Psoas muscle (tissue), 7 donors: ENCODE measurements at regions not wholly inside any gene's neighbourhood (a gene's known extent, or its start where the extent isn't known, plus 50 kb on each side); places are given as distances from the start of the nearest gene placed in this dataset.

Experiments
- ATAC-seq, 4 donors: fragments of 200-7000 bp; cut with Tn5 transposase; one replicate each; pipeline ENCODE4 v1.9.1; 2020; ENCODE audit warnings: moderate library complexity in 3 of 4, mild to moderate bottlenecking in 2 of 4
- DNase-seq, 2 donors: peaks; one replicate each; pipeline ENCODE4 v3.0.0-alpha.2; 2020
- H3K27ac ChIP-seq: fragments of 200-600 bp; one replicate; pipeline ENCODE4 v1.8.0; 2022
- H3K27me3 ChIP-seq, 3 donors: fragments of 200-600 bp in 1 of 3; one replicate each; pipeline versions ENCODE4 v1.6.1 to v1.8.0; 2013 to 2022; ENCODE audit warnings: low read length in 2 of 3, mild to moderate bottlenecking in 2 of 3, moderate library complexity in 1 of 3; ENCODE audit not compliant: insufficient read depth in 3 of 3
- H3K36me3 ChIP-seq, 2 donors: fragments of 200-600 bp in 1 of 2; one replicate each; pipeline versions ENCODE4 v1.6.1 to v1.8.0; 2013 to 2022; ENCODE audit warnings: low read depth in 1 of 2, mild to moderate bottlenecking in 1 of 2, moderate library complexity in 1 of 2; ENCODE audit not compliant: insufficient read depth in 1 of 2
- H3K4me1 ChIP-seq: fragments of 200-600 bp; one replicate; pipeline ENCODE4 v1.8.0; 2022
- H3K4me3 ChIP-seq: fragments of 200-600 bp; one replicate; pipeline ENCODE4 v1.8.0; 2022; ENCODE audit warnings: mild to moderate bottlenecking
- H3K9me3 ChIP-seq: fragments of 200-600 bp; one replicate; pipeline ENCODE4 v1.8.0; 2022
- CTCF ChIP-seq: fragments of 200-600 bp; IDR thresholded peaks from one replicate; pipeline ENCODE4 v1.8.0; 2022; ENCODE audit warnings: antibody characterized with exemption
- WGBS, 3 donors: extraction: QIAGEN DNeasy Blood & Tissue Kit; methylation state at CpG; one replicate each; pipeline versions ENCODE4 v1.1.6 to v1.1.7; 2013; 5-methylcytosine and 5-hydroxymethylcytosine counted together
- intact Hi-C, 2 donors: fragments of 100-400 bp; cut with DNase I; formaldehyde crosslinking; loops; one replicate each; pipeline versions ENCODE4 v1.11.0 to v1.14.2; 2022
- donor health status: healthy with polysubstance abuse.
- donor health status: DM: no; HTN: no; CAD: no; lungs with moderate emphysema.
- donor health status: Bipolar disorder and iron deficiency.
- donor health status: healthy.
- donor health status: DM: yes; HTN: yes; CAD: no.
- donor health status: DM: no; HTN: no; CAD: no.
- donor health status: DM: yes; HTN: yes; CAD: no.

- no peak for TF ChIP-seq CTCF
- H3K27me3 ChIP-seq, result no peaks in the 10 kb centered on the region
- DNase-seq (no peak), ATAC-seq (no peak)
- H3K4me1 ChIP-seq, result no peaks in the 10 kb centered on the region
- intact Hi-C loops, result no loop called here
- H3K27ac ChIP-seq, result no peak overlapping the region
- H3K4me3 ChIP-seq, result no peak overlapping the region
- no peaks in the 10 kb centered on the region for H3K9me3 ChIP-seq
- no peaks in the 10 kb centered on the region for H3K36me3 ChIP-seq
- 26 to 34% (median 31%) methylated on average over 2 of the region's 2 CpGs for WGBS, 3 donors
These were observed 683.3 kb upstream of the CADM2 start for GRCh38 chr3:84275532-84275931.

GRCh38 chr3:84277562-84278224 lies 681.1 kb upstream of the CADM2 start:
- no peaks in the 10 kb centered on the region for H3K4me1 ChIP-seq
- intact Hi-C loops, result no loop called here
- ATAC-seq (no peak), DNase-seq (no peak)
- no peaks in the 10 kb centered on the region for H3K27me3 ChIP-seq
- no peak overlapping the region for H3K4me3 ChIP-seq
- no peaks in the 10 kb centered on the region for H3K9me3 ChIP-seq
- TF ChIP-seq CTCF, result no peak
- H3K27ac ChIP-seq, result no peak overlapping the region
- H3K36me3 ChIP-seq, result no peaks in the 10 kb centered on the region

- H3K27ac ChIP-seq, result no peak overlapping the region
- H3K4me1 ChIP-seq, result no peaks in the 10 kb centered on the region
- WGBS, 3 donors, result 46 to 53% (median 49%) methylated on average over 1 of the region's 1 CpG
- ATAC-seq, result no peak
- intact Hi-C loops, result no loop called here
- H3K27me3 ChIP-seq, result peaks cover 0 to 4% (median 0%) of the 10 kb centered on the region in 3 donors
- no peaks in the 10 kb centered on the region for H3K36me3 ChIP-seq
- TF ChIP-seq CTCF, result no peak
- no peaks in the 10 kb centered on the region for H3K9me3 ChIP-seq
- DNase-seq, result no peak
- no peak overlapping the region for H3K4me3 ChIP-seq
These were observed 666.7 kb upstream of the CADM2 start for GRCh38 chr3:84292128-84292527.

GRCh38 chr3:84299329-84299728 lies 659.5 kb upstream of the CADM2 start:
- Histone ChIP-seq H3K36me3 (no peaks in the 10 kb centered on the region), H3K4me3 (no peak overlapping the region), H3K4me1 (no peaks in the 10 kb centered on the region), H3K27ac (no peak overlapping the region), H3K27me3 (no peaks in the 10 kb centered on the region), H3K9me3 (no peaks in the 10 kb centered on the region)
- DNase-seq, result no peak
- intact Hi-C loops, result no loop called here
- 61 to 64% (median 64%) methylated on average over 6 of the region's 6 CpGs for WGBS, 3 donors
- no peak for TF ChIP-seq CTCF
- no peak for ATAC-seq

GRCh38 chr3:84304214-84304613 lies 654.6 kb upstream of the CADM2 start:
- intact Hi-C loops, result no loop called here
- H3K27me3 ChIP-seq, result no peaks in the 10 kb centered on the region
- DNase-seq (no peak), ATAC-seq (no peak)
- H3K27ac ChIP-seq, result no peak overlapping the region
- no peaks in the 10 kb centered on the region for H3K4me1 ChIP-seq
- no peak for TF ChIP-seq CTCF
- WGBS, 3 donors, result 94 to 96% (median 96%) methylated on average over 11 of the region's 11 CpGs
- H3K4me3 ChIP-seq, result no peak overlapping the region
- no peaks in the 10 kb centered on the region for H3K9me3 ChIP-seq
- no peaks in the 10 kb centered on the region for H3K36me3 ChIP-seq
